ENCODE measurements at regions not wholly inside any gene's neighbourhood (a gene's known extent, or its start where the extent isn't known, plus 50 kb on each side); places are given as distances from the start of the nearest gene placed in this dataset.

DNA sequence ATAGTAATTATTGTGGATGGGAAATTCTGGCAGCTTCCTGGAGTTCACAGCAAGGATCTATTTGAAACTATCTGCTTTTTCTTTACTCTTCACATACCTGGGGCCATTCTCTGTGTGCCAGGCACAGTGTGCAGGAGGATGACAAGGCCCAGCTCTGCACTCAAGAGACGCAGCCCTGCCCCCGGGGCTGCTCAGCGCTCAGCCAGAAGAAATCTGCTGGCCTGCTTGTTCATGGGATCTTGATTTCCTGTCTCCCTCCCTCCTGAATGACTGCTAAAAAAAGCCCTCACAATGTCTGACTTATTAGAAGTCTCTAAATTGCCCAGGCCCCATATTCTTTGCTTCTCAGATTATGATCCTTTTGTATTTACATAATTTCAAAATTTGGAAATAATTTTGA is 210.9 kb downstream of the DCDC2C start:
- H3K9ac ChIP-seq (ENCODE audit: control insufficient read depth, insufficient read depth, low read length), result no peak overlapping the region
- ATAC-seq, result no peak
- no peak overlapping the region for H3K4me2 ChIP-seq (ENCODE audit: control insufficient read depth, insufficient read depth)
- H3K27ac ChIP-seq (ENCODE audit: control insufficient read depth, insufficient read depth), result no peak overlapping the region
- H3K9me3 ChIP-seq (replicated peaks; ENCODE audit: control insufficient read depth, insufficient read depth, low read length), result no peaks in the 10 kb centered on the region
- ChIA-PET CTCF (no interaction called here), POLR2A (no interaction called here), RAD21 (ENCODE audit: unreplicated experiment) (no interaction called here), SMC1A (ENCODE audit: uncharacterized antibody, unreplicated experiment) (no interaction called here)
- no peak for DNase-seq (ENCODE audit: low read depth, low spot score)
- WGBS (ENCODE audit: insufficient coverage, insufficient replicate concordance, low lambda C conversion rate, missing lambda C conversion rate), result 0% methylated on average over 3 of the region's 3 CpGs
- BruUV-seq (replicated peaks), result no TSS peak
- no peaks in the 10 kb centered on the region for H3K27me3 ChIP-seq (replicated peaks in 1 of 2; ENCODE audit: control insufficient read depth in 2 of 2, insufficient read depth in 2 of 2, low read length in 1 of 2)
- in situ Hi-C loops (cut with MboI) (no loop called here), intact Hi-C loops (cut with micrococcal nuclease; ENCODE audit: unreplicated experiment) (no loop called here)
- H3K4me3 ChIP-seq, result no peak overlapping the region
- no peaks in the 10 kb centered on the region for H3K79me2 ChIP-seq (ENCODE audit: control insufficient read depth, insufficient read depth, low read length)
- no peak overlapping the region for H2AFZ ChIP-seq (ENCODE audit: control insufficient read depth, low read depth, low read length)
- FAIRE-seq, result no peak
- no peaks in the 10 kb centered on the region; the same call in 1 of the 2 replicates for H4K20me1 ChIP-seq (ENCODE audit: control insufficient read depth, insufficient read depth)
- no peaks in the 10 kb centered on the region for H3K4me1 ChIP-seq (ENCODE audit: control insufficient read depth, insufficient read depth, low read length)
- no peak for TF ChIP-seq STAT3 (IDR thresholded peaks at IDR 0.05; ENCODE audit: low read depth, low read length)
- TF ChIP-seq POLR2A (IDR thresholded peaks at IDR 0.05; ENCODE audit: low read depth, low read length), result no peak
- no peak for TF ChIP-seq SMC3 (IDR thresholded peaks at IDR 0.05; ENCODE audit: borderline replicate concordance, low read length)
- no peak for TF ChIP-seq PML (IDR thresholded peaks at IDR 0.05; ENCODE audit: low read length)
- no peak for TF ChIP-seq ZBTB33 (IDR thresholded peaks at IDR 0.05)
- TF ChIP-seq, protein P1, sequence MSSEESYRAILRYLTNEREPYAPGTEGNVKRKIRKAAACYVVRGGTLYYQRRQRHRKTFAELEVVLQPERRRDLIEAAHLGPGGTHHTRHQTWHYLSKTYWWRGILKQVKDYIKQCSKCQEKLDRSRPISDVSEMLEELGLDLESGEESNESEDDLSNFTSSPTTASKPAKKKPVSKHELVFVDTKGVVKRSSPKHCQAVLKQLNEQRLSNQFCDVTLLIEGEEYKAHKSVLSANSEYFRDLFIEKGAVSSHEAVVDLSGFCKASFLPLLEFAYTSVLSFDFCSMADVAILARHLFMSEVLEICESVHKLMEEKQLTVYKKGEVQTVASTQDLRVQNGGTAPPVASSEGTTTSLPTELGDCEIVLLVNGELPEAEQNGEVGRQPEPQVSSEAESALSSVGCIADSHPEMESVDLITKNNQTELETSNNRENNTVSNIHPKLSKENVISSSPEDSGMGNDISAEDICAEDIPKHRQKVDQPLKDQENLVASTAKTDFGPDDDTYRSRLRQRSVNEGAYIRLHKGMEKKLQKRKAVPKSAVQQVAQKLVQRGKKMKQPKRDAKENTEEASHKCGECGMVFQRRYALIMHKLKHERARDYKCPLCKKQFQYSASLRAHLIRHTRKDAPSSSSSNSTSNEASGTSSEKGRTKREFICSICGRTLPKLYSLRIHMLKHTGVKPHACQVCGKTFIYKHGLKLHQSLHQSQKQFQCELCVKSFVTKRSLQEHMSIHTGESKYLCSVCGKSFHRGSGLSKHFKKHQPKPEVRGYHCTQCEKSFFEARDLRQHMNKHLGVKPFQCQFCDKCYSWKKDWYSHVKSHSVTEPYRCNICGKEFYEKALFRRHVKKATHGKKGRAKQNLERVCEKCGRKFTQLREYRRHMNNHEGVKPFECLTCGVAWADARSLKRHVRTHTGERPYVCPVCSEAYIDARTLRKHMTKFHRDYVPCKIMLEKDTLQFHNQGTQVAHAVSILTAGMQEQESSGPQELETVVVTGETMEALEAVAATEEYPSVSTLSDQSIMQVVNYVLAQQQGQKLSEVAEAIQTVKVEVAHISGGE (CRISPR knock-in tag; IDR thresholded peaks at IDR 0.05), result no peak
- no peak for TF ChIP-seq BRCA1 (IDR thresholded peaks at IDR 0.05; ENCODE audit: low read depth, low read length)
- no peak for TF ChIP-seq MEF2B (IDR thresholded peaks at IDR 0.05; ENCODE audit: partially characterized antibody, poor library complexity, severe bottlenecking)
- no peak for TF ChIP-seq PAX5 (IDR thresholded peaks at IDR 0.05; ENCODE audit: borderline replicate concordance, low read depth, low read length)
- no peak for TF ChIP-seq KLF5 (IDR thresholded peaks at IDR 0.05; ENCODE audit: partially characterized antibody)
- no peak for TF ChIP-seq MAX (IDR thresholded peaks at IDR 0.05; ENCODE audit: low read depth, low read length)
- TF ChIP-seq GATAD2B (conservative IDR thresholded peaks at IDR 0.05; ENCODE audit: low read depth), result no peak
- TF ChIP-seq SIX5 (IDR thresholded peaks at IDR 0.05; ENCODE audit: low read depth, low read length, severe bottlenecking), result no peak
- TF ChIP-seq HDAC2 (IDR thresholded peaks at IDR 0.05), result no peak
- no peak for TF ChIP-seq BCL11A (IDR thresholded peaks at IDR 0.05; ENCODE audit: low read depth, low read length)
- no peak for TF ChIP-seq ATF7 (IDR thresholded peaks at IDR 0.05; ENCODE audit: low read depth)
- no peak for TF ChIP-seq PAX8 (IDR thresholded peaks at IDR 0.05)
- no peaks in the 10 kb centered on the region for H3K36me3 ChIP-seq (ENCODE audit: control insufficient read depth in 2 of 2, insufficient read depth in 2 of 2, low read length in 1 of 2)

All from GM12878 (cell line).